ENCODE measurements at regions not wholly inside any gene's neighbourhood (a gene's known extent, or its start where the extent isn't known, plus 50 kb on each side); places are given as distances from the start of the nearest gene placed in this dataset.

- DNase-seq: no peak
Observed at GRCh38 chr2:10237392-10238321, 65.0 kb upstream of the HPCAL1 start.

GRCh38 chr2:10238396-10238795 lies 64.3 kb upstream of the HPCAL1 start:
- no peak for DNase-seq

DNA sequence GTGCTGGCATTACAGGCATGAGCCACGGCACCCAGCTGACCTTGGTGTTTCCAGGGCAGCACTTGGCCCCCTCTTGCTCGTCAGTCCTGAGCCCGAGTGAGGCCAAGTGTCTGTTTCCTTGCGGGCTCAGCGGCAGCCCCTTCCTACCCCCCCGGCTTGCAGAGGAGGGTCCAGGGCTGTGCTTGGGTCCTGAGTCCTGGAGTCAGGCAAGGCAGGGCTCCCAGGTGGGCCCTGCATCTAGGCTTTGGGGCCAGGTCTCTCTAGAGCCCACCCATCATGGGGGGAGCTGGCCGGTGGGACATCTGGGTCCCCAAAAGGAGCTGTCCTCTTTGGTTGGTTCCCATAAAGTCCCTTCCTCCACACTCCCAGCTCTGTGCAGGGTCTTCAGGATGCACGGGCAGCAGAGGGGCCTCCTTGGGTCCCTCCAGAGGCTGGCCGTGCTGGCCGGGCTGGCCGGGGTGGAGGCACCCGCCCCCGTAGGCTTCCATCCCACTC lies 63.7 kb upstream of the HPCAL1 start:
- DNase-seq: no peak

- DNase-seq: peak; percentile 38
Observed at GRCh38 chr2:10239561-10239967, 63.1 kb upstream of the HPCAL1 start.

- no peak for DNase-seq
Observed at GRCh38 chr2:10240161-10240681, 62.5 kb upstream of the HPCAL1 start.

DNA sequence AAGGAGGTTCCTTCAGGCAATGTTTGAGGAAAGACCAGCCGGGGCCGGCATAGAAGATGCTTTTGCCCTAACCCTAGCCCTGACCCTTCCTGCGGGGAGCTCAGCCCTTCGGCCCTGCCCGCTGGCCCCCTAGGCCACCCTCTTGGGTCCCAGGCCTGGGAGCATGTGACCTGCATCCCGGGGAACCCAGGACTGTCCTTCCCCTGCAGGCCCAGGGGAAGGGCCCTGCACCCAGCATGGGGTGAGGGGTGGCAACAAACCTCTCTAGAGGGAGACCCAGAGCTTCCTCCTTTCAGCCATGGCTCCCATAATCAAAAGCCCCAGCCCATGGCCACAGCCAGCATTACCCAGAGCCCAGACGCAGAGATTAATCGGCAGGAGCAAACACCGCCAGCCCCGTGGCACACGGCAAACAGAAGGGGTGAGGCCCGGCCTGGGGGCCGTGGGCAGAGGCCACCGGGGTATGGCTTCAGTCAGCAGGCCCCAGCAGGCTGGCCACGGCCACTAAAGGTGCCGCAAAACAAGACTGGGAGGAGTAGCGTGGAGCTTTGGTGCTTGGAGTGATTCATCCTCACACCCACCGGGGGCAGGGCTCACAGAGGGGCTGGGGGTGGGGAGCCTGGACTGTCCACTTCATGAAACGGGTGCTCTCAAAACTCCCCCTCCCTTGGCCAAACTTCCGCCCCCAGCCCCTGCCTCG lies 61.6 kb upstream of the HPCAL1 start:
- no peak for DNase-seq

DNA sequence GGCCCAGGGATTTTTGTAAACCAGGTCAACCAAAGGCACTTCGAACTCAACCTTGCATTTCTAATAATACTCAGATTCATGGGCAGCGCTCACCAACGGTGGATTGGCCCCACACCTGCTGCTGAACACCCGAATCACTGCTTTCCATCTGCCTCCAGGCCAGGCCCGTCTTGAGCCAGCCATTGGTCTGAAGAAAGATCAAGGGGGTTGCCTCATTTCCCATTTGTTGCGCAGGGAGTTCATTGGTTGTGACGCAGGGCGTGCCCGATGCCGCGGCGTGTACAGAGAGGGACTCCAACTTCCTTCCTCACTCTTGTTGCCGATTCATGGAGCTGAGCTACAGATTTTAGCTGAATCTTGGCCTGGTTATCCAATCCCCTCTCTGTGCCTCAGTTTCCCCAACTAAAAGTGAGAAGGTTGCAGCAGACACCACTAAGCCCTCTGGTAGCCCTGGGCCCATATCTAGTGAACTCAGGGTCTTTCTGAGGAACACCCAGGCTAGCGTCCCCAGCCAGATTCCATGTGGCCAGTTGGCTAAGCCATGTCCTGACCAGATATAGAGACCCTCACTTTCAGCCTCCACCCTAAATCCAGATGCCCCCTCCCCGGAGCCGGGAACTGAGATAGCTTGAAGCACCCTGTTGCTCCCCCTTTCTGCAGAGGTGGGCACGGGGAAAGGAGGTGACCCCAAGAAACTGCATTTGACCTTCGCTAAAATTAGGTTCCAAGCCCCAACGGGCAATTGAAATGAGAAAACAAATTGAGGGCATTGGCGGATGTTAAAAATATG lies 60.9 kb upstream of the HPCAL1 start:
- no peak for DNase-seq

DNA sequence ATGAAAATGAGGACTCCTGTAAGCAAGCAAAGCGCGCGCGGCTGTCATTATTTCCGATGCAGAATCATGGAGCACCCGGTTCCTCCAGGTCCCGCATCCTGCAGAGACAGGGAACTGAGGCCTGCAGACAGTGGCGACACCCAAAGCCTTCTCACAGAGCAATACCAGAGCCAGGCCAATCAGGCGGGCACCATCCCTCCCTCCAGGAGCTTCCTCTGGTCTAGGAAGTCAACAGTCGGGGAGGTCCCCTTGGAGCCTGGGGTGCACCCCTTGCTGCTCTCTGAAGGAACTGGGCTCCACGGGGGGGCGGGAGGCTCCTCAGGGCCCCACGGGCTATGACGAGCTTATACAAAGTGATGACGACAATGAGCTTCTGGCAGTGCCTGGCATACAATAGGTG lies 60.3 kb upstream of the HPCAL1 start:
- no peak for DNase-seq

GRCh38 chr2:10242998-10243925 lies 59.4 kb upstream of the HPCAL1 start:
- DNase-seq: no peak

DNA sequence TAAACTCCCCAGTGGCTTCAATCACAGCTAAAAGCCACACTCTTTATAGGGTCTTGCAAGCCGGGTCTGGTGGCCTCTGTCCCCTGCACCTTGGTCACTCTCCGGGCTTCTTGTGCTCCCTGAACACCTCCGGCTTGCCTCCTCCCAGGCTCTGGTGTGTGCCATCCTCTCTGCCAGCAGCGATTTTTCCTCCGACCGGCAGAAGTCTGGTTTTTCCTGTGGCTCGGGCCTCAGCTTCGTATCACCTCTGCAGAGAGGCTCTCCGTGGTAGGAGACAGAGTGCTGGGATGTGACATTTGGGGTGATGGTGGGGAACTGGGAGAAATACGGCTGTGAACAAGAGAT lies 58.8 kb upstream of the HPCAL1 start:
- DNase-seq: no peak

- no peak for DNase-seq
Observed at GRCh38 chr2:10245021-10245420, 57.7 kb upstream of the HPCAL1 start.

DNA sequence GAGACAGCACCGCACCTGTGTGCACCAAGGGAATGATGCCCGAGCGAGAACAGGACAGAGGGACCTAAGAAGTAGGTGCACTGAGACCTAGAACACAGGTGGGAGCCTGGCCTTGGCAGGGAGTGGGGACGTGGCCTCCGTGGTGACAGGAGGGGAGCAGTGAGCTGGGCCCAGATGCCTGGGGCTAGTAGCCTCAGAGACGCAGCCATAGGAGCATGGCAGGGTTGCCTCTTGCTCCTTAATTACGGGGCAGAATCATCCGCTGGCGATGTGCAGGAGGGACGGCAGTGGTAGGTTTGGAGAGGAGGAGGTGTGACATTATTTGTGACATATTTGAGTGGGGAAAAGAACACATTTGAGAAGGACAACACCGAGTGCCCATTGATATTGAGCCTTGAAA lies 57.0 kb upstream of the HPCAL1 start:
- DNase-seq: no peak

GRCh38 chr2:10246370-10246769 lies 56.3 kb upstream of the HPCAL1 start:
- no peak for DNase-seq

DNA sequence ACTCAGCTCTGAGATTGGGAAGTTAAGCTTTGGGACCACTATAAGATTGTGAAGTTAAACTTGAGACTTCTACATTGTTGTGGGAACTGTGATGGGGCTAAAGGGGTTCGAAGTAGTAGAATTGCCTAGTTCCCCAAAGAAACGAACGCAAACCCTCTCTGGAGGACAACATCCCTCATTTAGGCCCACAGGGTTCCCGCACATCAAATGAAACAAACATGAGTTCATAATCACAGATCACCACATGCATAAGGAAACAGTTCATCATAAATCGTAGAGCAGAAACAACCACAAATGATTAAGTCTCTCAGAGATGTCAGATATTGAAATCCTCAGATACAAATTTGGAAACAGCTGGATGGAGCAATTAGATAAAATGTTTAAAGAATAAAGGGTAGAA lies 55.9 kb upstream of the HPCAL1 start:
- no peak for DNase-seq

GRCh38 chr2:10249798-10250197 lies 52.9 kb upstream of the HPCAL1 start:
- DNase-seq: no peak

- no peak for DNase-seq
Observed at GRCh38 chr2:10252224-10252623, 50.5 kb upstream of the HPCAL1 start.

GRCh38 chr2:10252661-10253060 lies 50.0 kb upstream of the HPCAL1 start:
- no peak for DNase-seq
